K562 (cell line): ENCODE measurements at regions not wholly inside any gene's neighbourhood (a gene's known extent, or its start where the extent isn't known, plus 50 kb on each side); places are given as distances from the start of the nearest gene placed in this dataset.

Experiments
- ATAC-seq: fragments of 200-7000 bp; cut with Tn5 transposase; 3 replicates; pipeline ENCODE4 v1.9.1; 2020; ENCODE audit warnings: moderate library complexity
- BruUV-seq: library from RNA; stranded (reverse); fragments of 400-500 nt; replicated peaks from 2 replicates; lab custom pipeline; 2021; lab: Mats Ljungman, UMichigan
- CTCF ChIA-PET: fragments of 300-600 bp; formaldehyde crosslinking; extraction: SDS; loops from one replicate; lab custom pipeline; 2021; ENCODE audit warnings: low intra/inter-chr PET ratio; lab: Yijun Ruan, JAX
- POLR2A ChIA-PET: fragments of 300-600, 350-650 bp; sonication (Branson Sonifier 250); formaldehyde crosslinking; extraction: SDS; loops from one replicate; lab custom pipeline; 2021; ENCODE audit warnings: antibody characterized with exemption, inconsistent platforms; lab: Yijun Ruan, JAX
- DNase-seq, 4 experiments: peaks; one replicate each; pipeline versions ENCODE4 v3.0.0 to v3.0.0-alpha.2; 2011 to 2018; ENCODE audit warnings: low spot score in 3 of 4, mixed read lengths in 3 of 4; ENCODE audit errors: extremely low read depth in 1 of 4
- FAIRE-seq: peaks from 2 replicates; lab custom pipeline; 2011; peaks lifted over from hg19 to GRCh38; lab: Jason Lieb, UNC
- H2AFZ ChIP-seq: 2 replicates; pipeline ENCODE4 v1.6.0; 2011; ENCODE audit warnings: low read depth, low read length, control low read depth, inconsistent platforms
- H3K27ac ChIP-seq: fragments of 200-600 bp; 3 replicates; pipeline ENCODE4 v1.8.0; 2011; ENCODE audit warnings: low read depth, mild to moderate bottlenecking, control low read depth, inconsistent platforms, low read length, moderate library complexity, mixed read lengths; ENCODE audit errors: extremely low read depth
- H3K27me3 ChIP-seq, 2 experiments: fragments of 300-600 bp in 1 of 2; 2 replicates in 1 of 2; 3 replicates in 1 of 2; pipeline versions ENCODE4 v1.6.0 to v1.8.0; 2011; ENCODE audit warnings: inconsistent platforms in 2 of 2, low read length in 2 of 2, mild to moderate bottlenecking in 1 of 2, mixed read lengths in 1 of 2, moderate library complexity in 1 of 2; ENCODE audit not compliant: control insufficient read depth in 2 of 2, insufficient read depth in 2 of 2
- H3K36me3 ChIP-seq: fragments of 300-600 bp; 3 replicates; pipeline ENCODE4 v1.8.0; 2011; ENCODE audit warnings: mild to moderate bottlenecking, low read length, inconsistent platforms; ENCODE audit not compliant: control insufficient read depth, insufficient read depth
- H3K4me1 ChIP-seq, 2 experiments: fragments of 200-600 bp in 1 of 2; replicated peaks in 1 of 2; 2 replicates in 1 of 2; 3 replicates in 1 of 2; pipeline versions ENCODE4 v1.5.1 to v1.8.0; 2011; ENCODE audit warnings: inconsistent platforms in 2 of 2, low read length in 2 of 2, mild to moderate bottlenecking in 1 of 2, mixed read lengths in 1 of 2, moderate library complexity in 1 of 2; ENCODE audit not compliant: control insufficient read depth in 2 of 2, insufficient read depth in 2 of 2
- H3K4me2 ChIP-seq: 2 replicates; pipeline ENCODE4 v1.6.1; 2011; ENCODE audit warnings: low read length, control low read depth, inconsistent platforms, mixed read lengths; ENCODE audit not compliant: insufficient read depth
- H3K4me3 ChIP-seq: fragments of 200-600 bp; sonication (generic), shearing (Covaris generic); 2 replicates; pipeline ENCODE4 v1.5.1; 2016; ENCODE audit warnings: control low read depth, inconsistent platforms
- H3K79me2 ChIP-seq: fragments of 200-600 bp; 3 replicates; pipeline ENCODE4 v1.8.0; 2011; ENCODE audit warnings: low read length, inconsistent platforms; ENCODE audit not compliant: control insufficient read depth, insufficient read depth
- H3K9ac ChIP-seq, 2 experiments: 2 replicates each; pipeline versions ENCODE4 v1.6.0 to v1.6.1; 2011; ENCODE audit warnings: low read depth in 2 of 2, low read length in 2 of 2, control low read depth in 1 of 2, inconsistent platforms in 1 of 2, mild to moderate bottlenecking in 1 of 2, mixed read lengths in 1 of 2; ENCODE audit not compliant: insufficient read depth in 1 of 2
- H3K9me1 ChIP-seq: one replicate; pipeline ENCODE4 v1.6.0; 2011; ENCODE audit warnings: inconsistent platforms, mild to moderate bottlenecking, low read length, moderate library complexity; ENCODE audit not compliant: control insufficient read depth, insufficient read depth
- H3K9me3 ChIP-seq: replicated peaks from 2 replicates; pipeline ENCODE4 v1.5.1; 2011; ENCODE audit warnings: low read depth, low read length, inconsistent platforms; ENCODE audit not compliant: control insufficient read depth, insufficient read depth
- H4K20me1 ChIP-seq: replicated peaks from 2 replicates; pipeline ENCODE4 v1.6.1; 2011; ENCODE audit warnings: low read length, inconsistent platforms, mixed read lengths; ENCODE audit not compliant: control insufficient read depth, insufficient read depth
- BRCA1 ChIP-seq, 2 experiments: fragments of 450-650 bp in 1 of 2; sonication (generic) in 1 of 2; formaldehyde crosslinking in 1 of 2; IDR thresholded peaks; 2 replicates each; pipeline versions ENCODE4 v1.5.0 to v1.6.1; 2017 to 2020; ENCODE audit warnings: mild to moderate bottlenecking in 1 of 2, missing genetic modification reagents in 1 of 2
- KAT2B ChIP-seq: IDR thresholded peaks from one replicate; pipeline ENCODE4 v1.6.1; 2012; ENCODE audit warnings: low read depth, mild to moderate bottlenecking, control low read depth, inconsistent platforms, low read length, moderate library complexity
- MCM3 ChIP-seq: fragments of 450-650 bp; IDR thresholded peaks from 2 replicates; pipeline ENCODE4 v1.6.1; 2016
- PML ChIP-seq: IDR thresholded peaks from 2 replicates; pipeline ENCODE4 v1.6.1; 2012; ENCODE audit warnings: low read length, inconsistent platforms
- PYGO2 ChIP-seq: fragments of 450-650 bp; IDR thresholded peaks from 2 replicates; pipeline ENCODE4 v1.6.1; 2016; ENCODE audit warnings: mild to moderate bottlenecking, missing genetic modification characterization, moderate library complexity, missing compliant biosample characterization
- RFX7 ChIP-seq: fragments of 250-450 bp; sonication (Bioruptor Pico); IDR thresholded peaks from 2 replicates; pipeline ENCODE4 v1.5.1; 2021; ENCODE audit warnings: mild to moderate bottlenecking
- SP2 ChIP-seq: IDR thresholded peaks from 2 replicates; pipeline ENCODE4 v1.6.1; 2011; ENCODE audit warnings: mild to moderate bottlenecking, low read depth, low read length, moderate library complexity; ENCODE audit not compliant: poor library complexity, severe bottlenecking; ENCODE audit errors: extremely low read depth
- TEAD1 ChIP-seq, 2 experiments: fragments of 450-650 bp in 1 of 2; sonication (generic) in 1 of 2; formaldehyde crosslinking; IDR thresholded peaks; 2 replicates each; pipeline versions ENCODE4 v1.4.0 to v1.8.0; 2020 to 2022; ENCODE audit warnings: mild to moderate bottlenecking in 2 of 2, missing genetic modification reagents in 1 of 2
- TEAD2 ChIP-seq: fragments of 450-650 bp; IDR thresholded peaks from 2 replicates; pipeline ENCODE4 v1.6.1; 2016; ENCODE audit warnings: missing genetic modification characterization, control low read depth, missing compliant biosample characterization
- WGBS: fragments of 100-300 bp; shearing (Covaris generic); methylation state at CpG from one replicate; pipeline ENCODE4 v1.1.6; 2016; ENCODE audit warnings: low coverage, mixed read lengths; ENCODE audit not compliant: insufficient coverage; ENCODE audit errors: missing lambda C conversion rate; 5-methylcytosine and 5-hydroxymethylcytosine counted together
- in situ Hi-C: fragments of 300-500 bp; cut with MboI; formaldehyde crosslinking; loops from 4 replicates; pipeline ENCODE4 v1.15.0; 2018; ENCODE audit warnings: inconsistent platforms, mixed read lengths
- intact Hi-C: fragments of 100-400 bp; cut with micrococcal nuclease; formaldehyde crosslinking; loops from 2 replicates; pipeline ENCODE4 v1.14.2; 2022
- TF ChIP-seq, protein P1 (sequence below): fragments of 250-450 bp; sonication (Bioruptor Pico); IDR thresholded peaks from 2 replicates; pipeline ENCODE4 v1.4.0; 2020; ENCODE audit warnings: mild to moderate bottlenecking
- TF ChIP-seq, protein P2 (sequence below): fragments of 450-650 bp; IDR thresholded peaks from 2 replicates; pipeline ENCODE4 v1.6.1; 2016; ENCODE audit warnings: antibody characterized with exemption
- TF ChIP-seq, protein P3 (sequence below): sonication (generic); formaldehyde crosslinking; IDR thresholded peaks from 2 replicates; pipeline ENCODE4 v1.8.0; 2023; ENCODE audit warnings: missing genetic modification reagents, mild to moderate bottlenecking, borderline replicate concordance

DNA sequence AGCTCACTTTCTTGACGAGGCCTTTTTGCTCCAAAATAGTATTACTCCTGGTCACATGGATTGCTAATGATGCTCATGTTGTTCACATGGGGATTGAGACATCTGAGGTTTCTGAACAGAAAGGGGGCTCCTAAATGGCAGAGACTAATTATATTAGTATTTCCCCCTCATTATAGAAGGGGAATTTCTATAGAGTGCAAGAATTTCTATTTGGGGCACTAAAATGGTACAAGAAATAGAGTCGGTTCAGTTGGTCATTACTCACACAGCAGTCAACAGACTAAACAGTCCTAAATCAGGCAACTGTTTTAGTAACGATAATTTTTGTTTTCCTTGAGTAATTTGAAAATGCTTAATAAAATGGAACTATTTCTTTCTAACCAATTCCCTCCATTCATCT, 108.9 kb downstream of the DACT1 start:
- DNase-seq, result no peak
- FAIRE-seq, result no peak
- H3K4me3 ChIP-seq, result no peak overlapping the region
- CTCF ChIA-PET, result no interaction called here
- no TSS peak for BruUV-seq
- in situ Hi-C loops, result no loop called here
- H3K36me3 ChIP-seq, result no peaks in the 10 kb centered on the region
- no peaks in the 10 kb centered on the region for H3K27me3 ChIP-seq
- peaks cover 6 to 14% of the 10 kb centered on the region in 2 experiments; a peak in 4 of 5 replicates for H3K4me1 ChIP-seq
- intact Hi-C loops, result no loop called here
- no peak overlapping the region for H3K4me2 ChIP-seq
- no peaks in the 10 kb centered on the region for H3K79me2 ChIP-seq
- no peak overlapping the region for H2AFZ ChIP-seq
- ATAC-seq, result no peak
- WGBS, result 10% methylated on average over 3 of the region's 3 CpGs
- POLR2A ChIA-PET, result interaction anchor here (0.6 kb wide), 1 partner anchor 69 kb away, joined by 3 read pairs; no protein-coding TSS in a partner anchor
- H3K27ac ChIP-seq, result no peak overlapping the region
- H3K9me3 ChIP-seq, result no peaks in the 10 kb centered on the region
- H3K9ac ChIP-seq, result no peak overlapping the region
- no peaks in the 10 kb centered on the region for H3K9me1 ChIP-seq
- H4K20me1 ChIP-seq, result no peaks in the 10 kb centered on the region
- TF ChIP-seq KAT2B, result no peak
- TF ChIP-seq, protein P1, sequence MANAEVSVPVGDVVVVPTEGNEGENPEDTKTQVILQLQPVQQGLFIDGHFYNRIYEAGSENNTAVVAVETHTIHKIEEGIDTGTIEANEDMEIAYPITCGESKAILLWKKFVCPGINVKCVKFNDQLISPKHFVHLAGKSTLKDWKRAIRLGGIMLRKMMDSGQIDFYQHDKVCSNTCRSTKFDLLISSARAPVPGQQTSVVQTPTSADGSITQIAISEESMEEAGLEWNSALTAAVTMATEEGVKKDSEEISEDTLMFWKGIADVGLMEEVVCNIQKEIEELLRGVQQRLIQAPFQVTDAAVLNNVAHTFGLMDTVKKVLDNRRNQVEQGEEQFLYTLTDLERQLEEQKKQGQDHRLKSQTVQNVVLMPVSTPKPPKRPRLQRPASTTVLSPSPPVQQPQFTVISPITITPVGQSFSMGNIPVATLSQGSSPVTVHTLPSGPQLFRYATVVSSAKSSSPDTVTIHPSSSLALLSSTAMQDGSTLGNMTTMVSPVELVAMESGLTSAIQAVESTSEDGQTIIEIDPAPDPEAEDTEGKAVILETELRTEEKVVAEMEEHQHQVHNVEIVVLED (CRISPR knock-in tag), result no peak
- TF ChIP-seq TEAD2 (tag), result no peak
- TF ChIP-seq TEAD1 (CRISPR knock-in tag; IDR thresholded peaks at IDR 0.05), result no peak
- no peak for TF ChIP-seq PYGO2 (tag)
- TF ChIP-seq, protein P2, sequence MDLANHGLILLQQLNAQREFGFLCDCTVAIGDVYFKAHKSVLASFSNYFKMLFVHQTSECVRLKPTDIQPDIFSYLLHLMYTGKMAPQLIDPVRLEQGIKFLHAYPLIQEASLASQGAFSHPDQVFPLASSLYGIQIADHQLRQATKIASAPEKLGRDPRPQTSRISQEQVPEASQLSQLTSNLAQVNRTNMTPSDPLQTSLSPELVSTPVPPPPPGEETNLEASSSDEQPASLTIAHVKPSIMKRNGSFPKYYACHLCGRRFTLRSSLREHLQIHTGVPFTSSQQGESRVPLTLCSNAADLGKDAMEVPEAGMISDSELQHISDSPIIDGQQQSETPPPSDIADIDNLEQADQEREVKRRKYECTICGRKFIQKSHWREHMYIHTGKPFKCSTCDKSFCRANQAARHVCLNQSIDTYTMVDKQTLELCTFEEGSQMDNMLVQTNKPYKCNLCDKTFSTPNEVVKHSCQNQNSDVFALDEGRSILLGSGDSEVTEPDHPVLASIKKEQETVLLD, result no peak
- no peak for TF ChIP-seq PML
- TF ChIP-seq, protein P3, sequence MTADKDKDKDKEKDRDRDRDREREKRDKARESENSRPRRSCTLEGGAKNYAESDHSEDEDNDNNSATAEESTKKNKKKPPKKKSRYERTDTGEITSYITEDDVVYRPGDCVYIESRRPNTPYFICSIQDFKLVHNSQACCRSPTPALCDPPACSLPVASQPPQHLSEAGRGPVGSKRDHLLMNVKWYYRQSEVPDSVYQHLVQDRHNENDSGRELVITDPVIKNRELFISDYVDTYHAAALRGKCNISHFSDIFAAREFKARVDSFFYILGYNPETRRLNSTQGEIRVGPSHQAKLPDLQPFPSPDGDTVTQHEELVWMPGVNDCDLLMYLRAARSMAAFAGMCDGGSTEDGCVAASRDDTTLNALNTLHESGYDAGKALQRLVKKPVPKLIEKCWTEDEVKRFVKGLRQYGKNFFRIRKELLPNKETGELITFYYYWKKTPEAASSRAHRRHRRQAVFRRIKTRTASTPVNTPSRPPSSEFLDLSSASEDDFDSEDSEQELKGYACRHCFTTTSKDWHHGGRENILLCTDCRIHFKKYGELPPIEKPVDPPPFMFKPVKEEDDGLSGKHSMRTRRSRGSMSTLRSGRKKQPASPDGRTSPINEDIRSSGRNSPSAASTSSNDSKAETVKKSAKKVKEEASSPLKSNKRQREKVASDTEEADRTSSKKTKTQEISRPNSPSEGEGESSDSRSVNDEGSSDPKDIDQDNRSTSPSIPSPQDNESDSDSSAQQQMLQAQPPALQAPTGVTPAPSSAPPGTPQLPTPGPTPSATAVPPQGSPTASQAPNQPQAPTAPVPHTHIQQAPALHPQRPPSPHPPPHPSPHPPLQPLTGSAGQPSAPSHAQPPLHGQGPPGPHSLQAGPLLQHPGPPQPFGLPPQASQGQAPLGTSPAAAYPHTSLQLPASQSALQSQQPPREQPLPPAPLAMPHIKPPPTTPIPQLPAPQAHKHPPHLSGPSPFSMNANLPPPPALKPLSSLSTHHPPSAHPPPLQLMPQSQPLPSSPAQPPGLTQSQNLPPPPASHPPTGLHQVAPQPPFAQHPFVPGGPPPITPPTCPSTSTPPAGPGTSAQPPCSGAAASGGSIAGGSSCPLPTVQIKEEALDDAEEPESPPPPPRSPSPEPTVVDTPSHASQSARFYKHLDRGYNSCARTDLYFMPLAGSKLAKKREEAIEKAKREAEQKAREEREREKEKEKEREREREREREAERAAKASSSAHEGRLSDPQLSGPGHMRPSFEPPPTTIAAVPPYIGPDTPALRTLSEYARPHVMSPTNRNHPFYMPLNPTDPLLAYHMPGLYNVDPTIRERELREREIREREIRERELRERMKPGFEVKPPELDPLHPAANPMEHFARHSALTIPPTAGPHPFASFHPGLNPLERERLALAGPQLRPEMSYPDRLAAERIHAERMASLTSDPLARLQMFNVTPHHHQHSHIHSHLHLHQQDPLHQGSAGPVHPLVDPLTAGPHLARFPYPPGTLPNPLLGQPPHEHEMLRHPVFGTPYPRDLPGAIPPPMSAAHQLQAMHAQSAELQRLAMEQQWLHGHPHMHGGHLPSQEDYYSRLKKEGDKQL (CRISPR knock-in tag), result no peak
- no peak for TF ChIP-seq RFX7 (CRISPR knock-in tag)
- TF ChIP-seq SP2, result no peak
- no peak for TF ChIP-seq MCM3
- no peak for TF ChIP-seq BRCA1 (IDR thresholded peaks at IDR 0.05)
- no peak for TF ChIP-seq BRCA1 (CRISPR knock-in tag; IDR thresholded peaks at IDR 0.05)
